ENCODE measurements at regions not wholly inside any gene's neighbourhood (a gene's known extent, or its start where the extent isn't known, plus 50 kb on each side); places are given as distances from the start of the nearest gene placed in this dataset.

DNA sequence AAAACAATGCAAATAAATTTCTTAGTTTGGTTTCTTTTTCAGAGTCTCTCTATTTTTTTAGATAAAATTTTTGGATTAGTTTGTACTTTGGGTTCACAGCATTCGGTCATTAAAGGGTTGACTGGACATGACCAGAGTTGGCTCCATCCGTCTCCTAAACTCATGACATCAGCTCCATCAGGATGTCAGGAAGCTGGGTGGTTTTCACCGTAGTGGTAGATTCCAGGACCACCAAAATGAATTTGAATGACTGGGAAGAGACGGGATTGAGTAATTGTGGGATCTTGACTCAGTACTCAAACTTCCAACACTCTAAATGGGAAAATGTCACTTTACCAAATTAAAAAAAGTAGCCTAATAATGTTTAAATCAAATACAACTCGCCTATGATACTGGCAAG is 279.2 kb upstream of the DUSP10 start:
- intact Hi-C loops (cut with micrococcal nuclease) = no loop called here
- TF ChIP-seq CTCF (IDR thresholded peaks at IDR 0.05; ENCODE audit: borderline replicate concordance) = no peak
- Histone ChIP-seq H3K27ac (replicated peaks) (peak overlapping the region; percentile 8), H3K4me3 (no peak overlapping the region), H3K4me1 (peaks cover 4% of the 10 kb centered on the region), H3K9me3 (replicated peaks) (no peaks in the 10 kb centered on the region), H3K27me3 (ENCODE audit: low read depth) (no peaks in the 10 kb centered on the region), H3K36me3 (no peaks in the 10 kb centered on the region)
- no peak for DNase-seq

DNA sequence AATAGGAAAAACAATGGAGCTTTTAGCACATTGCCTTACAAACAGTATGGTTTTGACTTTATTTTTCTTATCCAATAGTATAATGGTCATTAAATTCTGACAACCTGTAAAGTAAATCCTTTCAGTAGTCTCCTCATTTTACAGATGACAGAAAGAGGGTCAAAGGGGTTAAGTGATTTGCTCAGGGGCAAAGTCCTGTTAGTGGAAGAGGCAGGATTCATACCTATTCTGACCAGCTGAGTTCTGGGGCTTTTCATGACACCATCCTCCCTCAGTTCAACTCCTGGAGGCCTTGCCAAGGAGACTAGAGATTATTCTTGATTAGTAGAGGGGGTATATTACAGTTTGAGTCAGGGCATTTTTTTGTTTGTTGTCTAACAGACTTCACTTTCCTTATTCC is 278.7 kb upstream of the DUSP10 start:
- no peaks in the 10 kb centered on the region for H3K9me3 ChIP-seq (replicated peaks)
- intact Hi-C loops (cut with micrococcal nuclease) = no loop called here
- peak overlapping the region; percentile 8 for H3K27ac ChIP-seq (replicated peaks)
- DNase-seq = no peak
- no peaks in the 10 kb centered on the region for H3K27me3 ChIP-seq (ENCODE audit: low read depth)
- H3K4me3 ChIP-seq = no peak overlapping the region
- H3K36me3 ChIP-seq = no peaks in the 10 kb centered on the region
- no peak for TF ChIP-seq CTCF (IDR thresholded peaks at IDR 0.05; ENCODE audit: borderline replicate concordance)
- peaks cover 4% of the 10 kb centered on the region for H3K4me1 ChIP-seq

GRCh38 chr1:222019029-222019428 is 277.1 kb upstream of the DUSP10 start:
- no peak for TF ChIP-seq CTCF (IDR thresholded peaks at IDR 0.05; ENCODE audit: borderline replicate concordance)
- no peak overlapping the region for H3K4me3 ChIP-seq
- intact Hi-C loops (cut with micrococcal nuclease) = no loop called here

DNA sequence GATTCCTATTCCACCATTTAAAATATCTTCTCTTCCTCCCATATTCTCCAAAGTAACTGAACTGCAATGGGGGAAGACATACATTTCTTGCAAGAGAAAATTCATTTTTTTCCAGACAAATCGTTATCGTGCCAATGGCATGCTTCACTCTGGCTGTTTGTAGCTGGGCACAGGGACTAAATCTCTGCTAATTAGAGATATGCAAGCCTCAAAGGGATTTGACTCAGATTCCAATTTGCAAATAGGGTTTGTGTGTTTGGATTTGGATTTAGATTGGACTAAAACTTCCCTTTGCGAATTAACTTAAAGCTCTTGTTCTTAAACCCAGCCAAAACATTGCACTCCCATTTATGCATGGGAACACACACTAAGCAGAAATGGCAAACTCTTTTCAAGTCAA is 276.2 kb upstream of the DUSP10 start:
- Histone ChIP-seq H3K27ac (replicated peaks) (no peak overlapping the region), H3K4me3 (no peak overlapping the region), H3K4me1 (peaks cover 4% of the 10 kb centered on the region), H3K27me3 (ENCODE audit: low read depth) (no peaks in the 10 kb centered on the region), H3K9me3 (replicated peaks) (no peaks in the 10 kb centered on the region), H3K36me3 (no peaks in the 10 kb centered on the region)
- intact Hi-C loops (cut with micrococcal nuclease) = no loop called here
- no peak for TF ChIP-seq CTCF (IDR thresholded peaks at IDR 0.05; ENCODE audit: borderline replicate concordance)
- no peak for DNase-seq

More at GRCh38 chr1:222019029-222019428, 277.1 kb upstream of the DUSP10 start:
- Histone ChIP-seq H3K4me1 (peaks cover 4% of the 10 kb centered on the region), H3K9me3 (replicated peaks) (no peaks in the 10 kb centered on the region), H3K36me3 (no peaks in the 10 kb centered on the region), H3K27ac (replicated peaks) (no peak overlapping the region), H3K27me3 (ENCODE audit: low read depth) (no peaks in the 10 kb centered on the region)
- DNase-seq = no peak

DNA sequence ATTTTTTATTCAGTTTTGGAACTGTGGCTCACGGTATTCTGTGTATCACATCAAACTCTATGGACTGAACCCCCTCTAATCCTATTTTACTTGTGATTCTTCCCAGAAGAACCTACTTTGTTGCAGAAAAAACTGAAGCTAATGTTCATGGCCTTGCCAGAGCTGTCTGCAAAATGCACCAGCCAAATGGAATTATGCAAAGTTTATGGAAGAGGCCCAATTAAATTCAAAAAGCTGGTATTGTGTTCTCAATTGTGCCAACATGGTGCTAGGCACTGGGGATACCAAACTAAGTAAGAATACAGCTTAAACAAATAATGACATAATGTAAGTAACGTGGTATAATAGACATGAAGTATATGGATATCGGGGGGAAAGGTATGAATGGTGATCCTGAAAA is 273.8 kb upstream of the DUSP10 start:
- intact Hi-C loops (cut with micrococcal nuclease) = no loop called here
- Histone ChIP-seq H3K4me3 (no peak overlapping the region), H3K27me3 (ENCODE audit: low read depth) (no peaks in the 10 kb centered on the region), H3K27ac (replicated peaks) (no peak overlapping the region), H3K9me3 (replicated peaks) (peaks cover 6% of the 10 kb centered on the region), H3K4me1 (peaks cover 4% of the 10 kb centered on the region), H3K36me3 (no peaks in the 10 kb centered on the region)
- no peak for DNase-seq
- TF ChIP-seq CTCF (IDR thresholded peaks at IDR 0.05; ENCODE audit: borderline replicate concordance) = no peak

DNA sequence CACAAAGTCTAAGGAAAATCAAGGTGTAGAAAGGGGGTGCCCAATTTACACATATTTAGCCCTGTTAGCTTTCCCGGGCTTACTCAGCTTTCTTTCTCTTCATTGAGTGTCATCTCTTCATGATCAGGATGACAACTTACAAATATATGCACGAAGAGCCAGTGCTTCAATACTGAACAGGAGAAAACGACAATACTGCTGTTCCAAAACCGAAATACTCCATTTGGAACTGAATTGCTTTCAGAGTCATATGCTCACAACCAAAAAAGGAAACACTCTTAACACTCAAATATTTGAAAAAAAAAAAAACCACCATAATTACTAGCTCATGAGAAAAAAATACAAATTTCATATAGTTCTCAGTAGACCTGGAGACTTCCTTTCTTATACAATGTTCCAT is 272.1 kb upstream of the DUSP10 start:
- Histone ChIP-seq H3K9me3 (replicated peaks) (peaks cover 6% of the 10 kb centered on the region), H3K36me3 (no peaks in the 10 kb centered on the region), H3K27ac (replicated peaks) (no peak overlapping the region), H3K4me1 (peaks cover 3% of the 10 kb centered on the region), H3K4me3 (no peak overlapping the region), H3K27me3 (ENCODE audit: low read depth) (no peaks in the 10 kb centered on the region)
- DNase-seq = no peak
- intact Hi-C loops (cut with micrococcal nuclease) = no loop called here
- TF ChIP-seq CTCF (IDR thresholded peaks at IDR 0.05; ENCODE audit: borderline replicate concordance) = no peak
